Psoas muscle (tissue), 7 donors: ENCODE measurements at regions not wholly inside any gene's neighbourhood (a gene's known extent, or its start where the extent isn't known, plus 50 kb on each side); places are given as distances from the start of the nearest gene placed in this dataset.

Source experiments
- ATAC-seq, 4 donors: fragments of 200-7000 bp; cut with Tn5 transposase; one replicate each; pipeline ENCODE4 v1.9.1; 2020; ENCODE audit warnings: moderate library complexity in 3 of 4, mild to moderate bottlenecking in 2 of 4
- DNase-seq, 2 donors: peaks; one replicate each; pipeline ENCODE4 v3.0.0-alpha.2; 2020
- H3K27ac ChIP-seq: fragments of 200-600 bp; one replicate; pipeline ENCODE4 v1.8.0; 2022
- H3K27me3 ChIP-seq, 3 donors: fragments of 200-600 bp in 1 of 3; one replicate each; pipeline versions ENCODE4 v1.6.1 to v1.8.0; 2013 to 2022; ENCODE audit warnings: low read length in 2 of 3, mild to moderate bottlenecking in 2 of 3, moderate library complexity in 1 of 3; ENCODE audit not compliant: insufficient read depth in 3 of 3
- H3K36me3 ChIP-seq, 2 donors: fragments of 200-600 bp in 1 of 2; one replicate each; pipeline versions ENCODE4 v1.6.1 to v1.8.0; 2013 to 2022; ENCODE audit warnings: low read depth in 1 of 2, mild to moderate bottlenecking in 1 of 2, moderate library complexity in 1 of 2; ENCODE audit not compliant: insufficient read depth in 1 of 2
- H3K4me1 ChIP-seq: fragments of 200-600 bp; one replicate; pipeline ENCODE4 v1.8.0; 2022
- H3K4me3 ChIP-seq: fragments of 200-600 bp; one replicate; pipeline ENCODE4 v1.8.0; 2022; ENCODE audit warnings: mild to moderate bottlenecking
- H3K9me3 ChIP-seq: fragments of 200-600 bp; one replicate; pipeline ENCODE4 v1.8.0; 2022
- CTCF ChIP-seq: fragments of 200-600 bp; IDR thresholded peaks from one replicate; pipeline ENCODE4 v1.8.0; 2022; ENCODE audit warnings: antibody characterized with exemption
- WGBS, 3 donors: extraction: QIAGEN DNeasy Blood & Tissue Kit; methylation state at CpG; one replicate each; pipeline versions ENCODE4 v1.1.6 to v1.1.7; 2013; 5-methylcytosine and 5-hydroxymethylcytosine counted together
- intact Hi-C, 2 donors: fragments of 100-400 bp; cut with DNase I; formaldehyde crosslinking; loops; one replicate each; pipeline versions ENCODE4 v1.11.0 to v1.14.2; 2022
- donor health status: healthy with polysubstance abuse.
- donor health status: DM: no; HTN: no; CAD: no; lungs with moderate emphysema.
- donor health status: Bipolar disorder and iron deficiency.
- donor health status: healthy.
- donor health status: DM: yes; HTN: yes; CAD: no.
- donor health status: DM: no; HTN: no; CAD: no.
- donor health status: DM: yes; HTN: yes; CAD: no.

- ATAC-seq (no peak), DNase-seq (no peak)
- no peak for TF ChIP-seq CTCF
- Histone ChIP-seq H3K27ac (no peak overlapping the region), H3K36me3 (no peaks in the 10 kb centered on the region), H3K4me1 (no peaks in the 10 kb centered on the region), H3K9me3 (no peaks in the 10 kb centered on the region), H3K4me3 (no peak overlapping the region), H3K27me3 (no peaks in the 10 kb centered on the region)
- 69 to 77% (median 73%) methylated on average over 1 of the region's 1 CpG for WGBS, 3 donors
- intact Hi-C loops = no loop called here
These were observed 296.9 kb upstream of the CYRIA start for GRCh38 chr2:16962505-16962904.

DNA sequence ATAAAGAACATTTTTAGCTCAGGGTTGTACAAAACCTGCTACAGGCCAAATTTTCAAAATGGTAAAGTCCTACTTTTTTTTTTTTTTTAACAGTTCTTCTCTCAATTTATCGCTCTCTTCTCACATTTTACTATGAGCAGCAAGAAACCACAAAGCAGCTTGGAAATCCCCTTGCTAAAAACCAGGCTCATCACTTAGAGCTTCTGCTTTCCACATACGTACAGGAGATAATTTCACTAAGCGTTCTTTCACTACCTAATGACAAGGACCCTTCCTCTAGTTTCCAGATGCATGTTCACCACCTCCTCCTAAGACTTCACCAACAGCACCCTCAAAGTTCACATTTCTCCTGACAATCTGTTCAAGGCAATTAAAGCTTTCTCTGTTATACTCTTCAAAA, 294.9 kb upstream of the CYRIA start:
- DNase-seq (no peak), ATAC-seq (no peak)
- Histone ChIP-seq H3K36me3 (no peaks in the 10 kb centered on the region), H3K27ac (no peak overlapping the region), H3K4me1 (no peaks in the 10 kb centered on the region), H3K27me3 (no peaks in the 10 kb centered on the region), H3K4me3 (no peak overlapping the region), H3K9me3 (no peaks in the 10 kb centered on the region)
- WGBS, 3 donors = 86 to 91% (median 89%) methylated on average over 3 of the region's 3 CpGs
- intact Hi-C loops = no loop called here
- no peak for TF ChIP-seq CTCF

- intact Hi-C loops = no loop called here
- Histone ChIP-seq H3K4me3 (no peak overlapping the region), H3K27me3 (no peaks in the 10 kb centered on the region), H3K36me3 (no peaks in the 10 kb centered on the region), H3K9me3 (no peaks in the 10 kb centered on the region), H3K4me1 (no peaks in the 10 kb centered on the region), H3K27ac (no peak overlapping the region)
- DNase-seq (no peak), ATAC-seq (no peak)
- no peak for TF ChIP-seq CTCF
- 79 to 85% (median 80%) methylated on average over 4 of the region's 4 CpGs for WGBS, 3 donors
These were observed 292.6 kb upstream of the CYRIA start for GRCh38 chr2:16958266-16958665.

GRCh38 chr2:16952805-16953204, 287.2 kb upstream of the CYRIA start:
- Histone ChIP-seq H3K36me3 (no peaks in the 10 kb centered on the region), H3K27ac (no peak overlapping the region), H3K9me3 (no peaks in the 10 kb centered on the region), H3K4me1 (no peaks in the 10 kb centered on the region), H3K4me3 (no peak overlapping the region), H3K27me3 (no peaks in the 10 kb centered on the region)
- ATAC-seq (no peak), DNase-seq (no peak)
- 86 to 96% (median 95%) methylated on average over 1 of the region's 1 CpG for WGBS, 3 donors
- intact Hi-C loops = no loop called here
- no peak for TF ChIP-seq CTCF

DNA sequence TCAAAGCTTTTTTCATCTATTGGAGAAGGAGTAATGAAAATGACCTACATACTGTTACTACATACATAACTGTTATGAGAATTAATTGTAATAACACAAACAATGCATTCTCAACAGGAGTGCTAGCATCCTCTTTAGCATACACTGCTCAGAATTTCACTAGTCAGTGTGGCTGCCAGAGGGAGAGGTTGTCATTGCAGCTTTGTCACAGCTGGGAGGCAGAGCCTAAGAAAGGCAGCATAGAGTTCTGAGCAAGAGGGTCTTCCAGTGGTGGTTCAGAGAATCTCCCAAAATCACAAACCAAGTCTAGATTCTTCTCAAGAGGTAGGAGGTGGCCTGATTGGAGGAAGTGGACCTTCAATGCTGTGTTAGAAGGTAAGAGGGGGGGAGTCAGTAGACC, 286.7 kb upstream of the CYRIA start:
- Histone ChIP-seq H3K27ac (no peak overlapping the region), H3K4me1 (no peaks in the 10 kb centered on the region), H3K4me3 (no peak overlapping the region), H3K27me3 (no peaks in the 10 kb centered on the region), H3K9me3 (no peaks in the 10 kb centered on the region), H3K36me3 (no peaks in the 10 kb centered on the region)
- intact Hi-C loops = no loop called here
- TF ChIP-seq CTCF = no peak
- DNase-seq (no peak), ATAC-seq (no peak)
